ENCODE measurements at regions not wholly inside any gene's neighbourhood (a gene's known extent, or its start where the extent isn't known, plus 50 kb on each side); places are given as distances from the start of the nearest gene placed in this dataset.
A peak's percentile ranks its signal among the peaks of the same experiment; 100 is the strongest.

- DNase-seq = peak; percentile 62
These were observed 947.3 kb upstream of the COX7C start for GRCh38 chr5:85670417-85670816.

GRCh38 chr5:85671223-85671970 lies 946.3 kb upstream of the COX7C start:
- peak; percentile 79 for DNase-seq

GRCh38 chr5:85681871-85682270 lies 935.9 kb upstream of the COX7C start:
- DNase-seq = no peak

- no peak for DNase-seq
These were observed 933.4 kb upstream of the COX7C start for GRCh38 chr5:85684351-85684750.

GRCh38 chr5:85703296-85703695 lies 914.4 kb upstream of the COX7C start:
- DNase-seq = no peak

GRCh38 chr5:85709728-85710127 lies 908.0 kb upstream of the COX7C start:
- DNase-seq = no peak

GRCh38 chr5:85716344-85717202 lies 901.2 kb upstream of the COX7C start:
- DNase-seq = no peak

- DNase-seq = no peak
These were observed 900.6 kb upstream of the COX7C start for GRCh38 chr5:85717203-85717563.

- DNase-seq = no peak
These were observed 885.6 kb upstream of the COX7C start for GRCh38 chr5:85732185-85732584.

- DNase-seq = no peak
These were observed 875.8 kb upstream of the COX7C start for GRCh38 chr5:85741972-85742371.

GRCh38 chr5:85760519-85760918 lies 857.2 kb upstream of the COX7C start:
- no peak for DNase-seq

GRCh38 chr5:85769347-85769746 lies 848.4 kb upstream of the COX7C start:
- no peak for DNase-seq

GRCh38 chr5:85784746-85785145 lies 833.0 kb upstream of the COX7C start:
- DNase-seq = no peak

- DNase-seq = no peak
These were observed 804.6 kb upstream of the COX7C start for GRCh38 chr5:85813146-85813545.

- no peak for DNase-seq
These were observed 803.1 kb upstream of the COX7C start for GRCh38 chr5:85814596-85814995.

GRCh38 chr5:85823462-85824426 lies 794.0 kb upstream of the COX7C start:
- no peak for DNase-seq

GRCh38 chr5:85838781-85839180 lies 779.0 kb upstream of the COX7C start:
- no peak for DNase-seq

GRCh38 chr5:85841653-85842052 lies 776.1 kb upstream of the COX7C start:
- DNase-seq = no peak

- no peak for DNase-seq
These were observed 774.2 kb upstream of the COX7C start for GRCh38 chr5:85843535-85843934.

- no peak for DNase-seq
These were observed 768.3 kb upstream of the COX7C start for GRCh38 chr5:85849411-85849810.

- DNase-seq = no peak
These were observed 752.4 kb upstream of the COX7C start for GRCh38 chr5:85865296-85865695.

GRCh38 chr5:85868070-85868469 lies 749.7 kb upstream of the COX7C start:
- no peak for DNase-seq

GRCh38 chr5:85893996-85894395 lies 723.7 kb upstream of the COX7C start:
- no peak for DNase-seq

All from NCI-H146 (cell line).